Endothelial cell (in vitro differentiated cells): ENCODE measurements at regions not wholly inside any gene's neighbourhood (a gene's known extent, or its start where the extent isn't known, plus 50 kb on each side); places are given as distances from the start of the nearest gene placed in this dataset.

Experiments used
- DNase-seq: peaks from one replicate; pipeline ENCODE4 v3.0.0; 2021; ENCODE audit warnings: low spot score
- H3K27ac Mint-ChIP-seq: one replicate; pipeline ENCODE4 v1.8.0; 2021; ENCODE audit warnings: mixed read lengths, inconsistent platforms; ENCODE audit not compliant: unreplicated experiment
- H3K27me3 Mint-ChIP-seq: one replicate; pipeline ENCODE4 v1.8.0; 2021; ENCODE audit warnings: mild to moderate bottlenecking, moderate library complexity, mixed read lengths, inconsistent platforms; ENCODE audit not compliant: unreplicated experiment
- H3K36me3 Mint-ChIP-seq: one replicate; pipeline ENCODE4 v1.8.0; 2021; ENCODE audit warnings: mild to moderate bottlenecking, low read depth, mixed read lengths, inconsistent platforms; ENCODE audit not compliant: unreplicated experiment
- H3K4me1 Mint-ChIP-seq: one replicate; pipeline ENCODE4 v1.8.0; 2021; ENCODE audit warnings: mild to moderate bottlenecking, mixed read lengths, inconsistent platforms; ENCODE audit not compliant: unreplicated experiment
- H3K4me3 Mint-ChIP-seq: one replicate; pipeline ENCODE4 v1.8.0; 2021; ENCODE audit warnings: mild to moderate bottlenecking, mixed read lengths, inconsistent platforms; ENCODE audit not compliant: unreplicated experiment
- H3K9me3 Mint-ChIP-seq: one replicate; pipeline ENCODE4 v1.8.0; 2021; ENCODE audit warnings: mixed read lengths, inconsistent platforms; ENCODE audit not compliant: unreplicated experiment
- TF ChIP-seq, protein P1 (sequence below): fragments of 200-600 bp; sonication (generic); IDR thresholded peaks from one replicate; pipeline ENCODE4 v1.5.0; 2021; ENCODE audit warnings: antibody characterized with exemption; ENCODE audit not compliant: unreplicated experiment

DNA sequence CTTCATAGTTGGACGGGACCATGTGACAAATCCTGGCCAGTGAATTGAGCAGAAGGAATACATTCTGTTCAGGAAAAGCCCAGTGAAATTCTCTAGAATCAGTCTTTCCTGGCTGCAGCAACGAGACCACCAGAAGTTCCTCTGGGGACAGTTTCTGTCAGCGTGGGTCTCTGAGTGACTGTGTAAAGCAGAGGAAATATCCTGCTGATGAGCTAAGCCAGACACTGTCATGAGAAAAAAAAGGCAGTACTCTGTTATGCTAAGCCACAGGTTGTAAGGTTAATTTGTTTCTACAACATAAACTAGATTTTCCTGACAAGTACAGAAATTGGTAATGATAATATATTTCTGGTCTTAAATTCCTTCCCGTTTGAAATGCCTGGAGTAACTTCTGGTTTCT lies 664.4 kb downstream of the LMO4 start:
- Mint-ChIP-seq H3K27ac (no peak overlapping the region), H3K9me3 (no peaks in the 10 kb centered on the region), H3K4me1 (no peaks in the 10 kb centered on the region), H3K27me3 (peaks cover 1% of the 10 kb centered on the region), H3K36me3 (no peaks in the 10 kb centered on the region), H3K4me3 (no peak overlapping the region)
- no peak for DNase-seq
- TF ChIP-seq, protein P1, sequence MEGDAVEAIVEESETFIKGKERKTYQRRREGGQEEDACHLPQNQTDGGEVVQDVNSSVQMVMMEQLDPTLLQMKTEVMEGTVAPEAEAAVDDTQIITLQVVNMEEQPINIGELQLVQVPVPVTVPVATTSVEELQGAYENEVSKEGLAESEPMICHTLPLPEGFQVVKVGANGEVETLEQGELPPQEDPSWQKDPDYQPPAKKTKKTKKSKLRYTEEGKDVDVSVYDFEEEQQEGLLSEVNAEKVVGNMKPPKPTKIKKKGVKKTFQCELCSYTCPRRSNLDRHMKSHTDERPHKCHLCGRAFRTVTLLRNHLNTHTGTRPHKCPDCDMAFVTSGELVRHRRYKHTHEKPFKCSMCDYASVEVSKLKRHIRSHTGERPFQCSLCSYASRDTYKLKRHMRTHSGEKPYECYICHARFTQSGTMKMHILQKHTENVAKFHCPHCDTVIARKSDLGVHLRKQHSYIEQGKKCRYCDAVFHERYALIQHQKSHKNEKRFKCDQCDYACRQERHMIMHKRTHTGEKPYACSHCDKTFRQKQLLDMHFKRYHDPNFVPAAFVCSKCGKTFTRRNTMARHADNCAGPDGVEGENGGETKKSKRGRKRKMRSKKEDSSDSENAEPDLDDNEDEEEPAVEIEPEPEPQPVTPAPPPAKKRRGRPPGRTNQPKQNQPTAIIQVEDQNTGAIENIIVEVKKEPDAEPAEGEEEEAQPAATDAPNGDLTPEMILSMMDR = no peak

DNA sequence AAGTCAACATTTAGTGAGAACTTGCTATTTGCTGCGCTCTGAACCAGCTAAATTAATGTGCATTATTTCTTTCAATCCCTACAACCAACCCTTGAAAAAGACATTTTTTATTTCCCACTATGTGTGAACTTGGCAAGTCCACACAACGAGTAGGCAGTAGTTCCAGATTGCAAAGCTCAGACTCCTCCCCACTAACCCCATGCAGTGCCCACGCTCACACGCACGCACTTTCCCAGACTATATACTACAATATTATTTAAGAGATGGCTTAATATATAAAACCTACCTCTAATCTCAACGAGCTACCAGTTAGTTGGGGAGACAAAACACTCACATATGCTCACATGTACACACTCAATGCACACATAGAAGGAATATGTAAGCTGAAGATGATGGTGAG lies 671.2 kb downstream of the LMO4 start:
- no peaks in the 10 kb centered on the region for H3K36me3 Mint-ChIP-seq
- H3K4me1 Mint-ChIP-seq = no peaks in the 10 kb centered on the region
- TF ChIP-seq, protein P1 = no peak
- no peak overlapping the region for H3K27ac Mint-ChIP-seq
- no peak for DNase-seq
- no peaks in the 10 kb centered on the region for H3K9me3 Mint-ChIP-seq
- no peak overlapping the region for H3K4me3 Mint-ChIP-seq
- no peaks in the 10 kb centered on the region for H3K27me3 Mint-ChIP-seq

DNA sequence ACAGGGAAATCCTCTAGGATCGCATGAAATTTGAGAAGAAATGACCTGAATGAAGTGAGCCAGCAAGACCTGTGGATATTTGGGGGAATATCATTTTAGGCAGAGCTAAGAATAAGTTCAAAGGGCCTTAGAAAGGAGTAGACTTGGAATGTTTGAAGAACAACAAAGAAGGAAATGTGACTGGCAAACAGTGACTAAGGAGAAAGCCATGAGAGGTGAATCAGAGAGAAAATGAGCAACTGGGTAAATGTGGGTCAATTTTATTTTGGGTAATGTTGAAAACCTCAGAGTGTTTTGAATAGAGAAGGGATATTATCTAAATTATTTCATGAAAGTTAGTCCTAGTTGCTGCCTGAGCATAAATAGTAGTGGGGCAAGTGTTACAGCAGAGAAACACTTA lies 672.8 kb downstream of the LMO4 start:
- no peak for DNase-seq
- no peaks in the 10 kb centered on the region for H3K9me3 Mint-ChIP-seq
- no peaks in the 10 kb centered on the region for H3K4me1 Mint-ChIP-seq
- H3K27ac Mint-ChIP-seq = no peak overlapping the region
- TF ChIP-seq, protein P1 = no peak
- H3K27me3 Mint-ChIP-seq = no peaks in the 10 kb centered on the region
- no peak overlapping the region for H3K4me3 Mint-ChIP-seq
- no peaks in the 10 kb centered on the region for H3K36me3 Mint-ChIP-seq

DNA sequence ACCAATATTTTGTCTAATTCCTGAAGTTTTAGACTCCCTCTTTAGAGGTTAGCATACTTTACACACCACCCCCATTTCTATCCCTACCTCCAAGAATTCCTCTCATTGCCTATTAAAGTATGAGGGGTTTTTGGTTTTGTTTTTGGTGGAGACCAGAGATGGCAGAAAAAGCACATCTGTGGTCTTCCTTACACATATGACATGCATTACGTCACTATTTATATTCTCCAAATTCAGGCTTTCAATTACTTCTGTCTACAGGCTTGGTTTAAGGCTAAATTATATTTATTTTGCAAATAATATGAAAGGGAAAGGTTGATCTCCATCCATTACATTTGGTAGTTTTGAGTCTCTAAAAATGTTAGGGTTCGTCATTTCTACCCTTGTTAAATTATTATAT lies 674.6 kb downstream of the LMO4 start:
- H3K27ac Mint-ChIP-seq = no peak overlapping the region
- no peak overlapping the region for H3K4me3 Mint-ChIP-seq
- H3K9me3 Mint-ChIP-seq = no peaks in the 10 kb centered on the region
- no peaks in the 10 kb centered on the region for H3K36me3 Mint-ChIP-seq
- no peak for DNase-seq
- peaks cover 4% of the 10 kb centered on the region for H3K4me1 Mint-ChIP-seq
- H3K27me3 Mint-ChIP-seq = no peaks in the 10 kb centered on the region
- TF ChIP-seq, protein P1 = no peak

DNA sequence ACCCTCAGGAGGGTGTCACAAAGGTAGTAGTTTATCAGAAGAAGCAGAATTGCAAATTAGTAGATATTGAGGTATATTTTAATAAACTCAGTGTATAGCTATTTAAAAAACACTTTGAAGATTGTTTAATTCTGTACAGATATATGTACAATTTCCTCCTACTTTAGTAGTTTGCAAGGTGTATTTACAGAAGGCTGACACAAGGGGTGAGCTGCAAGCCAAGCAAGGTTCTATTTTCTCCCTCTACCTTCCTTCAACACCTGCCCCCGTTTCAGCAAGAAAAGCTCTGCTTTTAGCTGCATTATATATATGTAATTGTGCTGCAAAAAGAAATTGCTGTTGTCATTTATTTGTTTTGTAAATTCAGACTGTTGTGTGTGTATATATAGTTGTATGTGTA lies 674.2 kb upstream of the PKN2 start:
- H3K27me3 Mint-ChIP-seq = no peaks in the 10 kb centered on the region
- H3K4me3 Mint-ChIP-seq = no peak overlapping the region
- DNase-seq = no peak
- TF ChIP-seq, protein P1 = peak; percentile 40
- H3K36me3 Mint-ChIP-seq = no peaks in the 10 kb centered on the region
- H3K9me3 Mint-ChIP-seq = no peaks in the 10 kb centered on the region
- peaks cover 4% of the 10 kb centered on the region for H3K4me1 Mint-ChIP-seq
- no peak overlapping the region for H3K27ac Mint-ChIP-seq
